COLO668 (cell line): ENCODE measurements at regions not wholly inside any gene's neighbourhood (a gene's known extent, or its start where the extent isn't known, plus 50 kb on each side); places are given as distances from the start of the nearest gene placed in this dataset.
"Not testable (repeated sequence)": the region's sequence is repeated elsewhere in the genome, so short reads cannot be mapped to it uniquely, and the experiment has no call there.

Experiments
- DNase-seq: peaks from one replicate; lab custom pipeline; 2025; ENCODE audit not compliant: unreplicated experiment; lab: John Stamatoyannopoulos, UW

DNA sequence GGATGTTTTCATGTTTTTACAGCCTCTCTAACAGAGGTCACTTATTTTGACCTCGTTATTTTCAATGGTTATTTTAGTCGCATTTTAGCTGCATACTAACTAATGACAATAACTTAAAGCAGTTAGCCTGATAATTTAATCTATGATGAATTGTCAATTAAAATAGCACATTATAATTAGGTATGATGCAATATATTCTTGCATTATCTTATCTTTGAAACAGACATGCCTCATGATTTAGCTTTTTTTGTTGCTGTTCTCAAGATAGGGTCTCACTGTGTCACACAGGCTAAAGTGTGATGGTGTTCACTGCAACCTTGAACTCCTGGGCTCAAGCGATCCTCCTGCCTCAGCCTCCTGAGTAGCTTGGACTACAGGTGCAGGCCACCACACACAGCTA is 126.4 kb downstream of the KBTBD2 start:
- DNase-seq: no peak

DNA sequence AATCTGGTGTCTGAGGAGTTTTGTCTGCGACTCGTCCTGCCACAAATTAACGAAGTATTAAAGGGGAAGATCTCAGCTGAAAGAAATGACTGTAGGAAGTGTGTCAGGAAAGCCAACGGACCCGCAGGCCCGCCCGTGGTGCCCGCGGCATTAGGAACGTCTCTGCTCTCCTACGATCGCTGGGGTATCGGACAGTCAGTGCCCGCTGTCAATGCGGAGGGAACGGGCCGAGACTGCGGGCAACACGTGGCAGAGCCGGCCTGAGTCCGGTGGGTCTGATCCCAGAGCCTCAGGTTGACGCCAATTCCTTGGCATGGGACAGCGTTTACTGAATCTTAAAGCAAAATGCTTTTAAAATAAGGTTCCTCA is 128.7 kb downstream of the KBTBD2 start:
- DNase-seq: no peak

DNA sequence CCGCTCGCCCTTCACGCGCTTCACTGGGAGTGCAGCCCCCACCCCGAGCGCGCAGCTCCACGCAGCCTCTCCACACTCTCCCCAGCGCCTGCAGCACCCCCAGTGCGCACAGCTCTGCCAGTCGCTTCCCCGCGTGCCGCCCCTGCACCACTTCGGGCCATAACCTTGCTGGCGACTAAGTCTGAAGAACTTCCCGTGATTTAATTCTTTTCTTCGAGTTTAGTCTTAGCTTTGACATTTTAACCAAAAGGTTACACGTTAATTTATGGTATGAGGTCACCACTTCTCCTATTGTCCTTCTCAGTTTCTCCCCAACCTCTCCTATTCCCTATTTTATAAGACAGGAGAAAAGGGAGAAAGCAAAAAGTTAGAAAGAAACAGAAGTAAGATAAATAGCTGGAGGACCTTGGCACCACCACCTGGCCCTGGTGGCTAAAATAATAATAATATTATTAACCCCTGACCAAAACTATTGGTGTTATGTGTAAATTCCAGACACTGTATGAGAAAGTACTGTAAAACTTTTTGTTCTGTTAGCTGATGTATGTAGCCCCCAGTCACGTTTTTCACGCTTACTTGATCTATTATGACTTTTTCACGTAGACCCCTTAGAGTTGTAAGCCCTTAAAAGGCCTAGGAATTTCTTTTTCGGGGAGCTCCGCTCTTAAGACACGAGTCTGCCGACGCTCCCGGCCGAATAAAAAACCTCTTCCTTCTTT is 129.2 kb downstream of the KBTBD2 start:
- DNase-seq: not testable (repeated sequence)

DNA sequence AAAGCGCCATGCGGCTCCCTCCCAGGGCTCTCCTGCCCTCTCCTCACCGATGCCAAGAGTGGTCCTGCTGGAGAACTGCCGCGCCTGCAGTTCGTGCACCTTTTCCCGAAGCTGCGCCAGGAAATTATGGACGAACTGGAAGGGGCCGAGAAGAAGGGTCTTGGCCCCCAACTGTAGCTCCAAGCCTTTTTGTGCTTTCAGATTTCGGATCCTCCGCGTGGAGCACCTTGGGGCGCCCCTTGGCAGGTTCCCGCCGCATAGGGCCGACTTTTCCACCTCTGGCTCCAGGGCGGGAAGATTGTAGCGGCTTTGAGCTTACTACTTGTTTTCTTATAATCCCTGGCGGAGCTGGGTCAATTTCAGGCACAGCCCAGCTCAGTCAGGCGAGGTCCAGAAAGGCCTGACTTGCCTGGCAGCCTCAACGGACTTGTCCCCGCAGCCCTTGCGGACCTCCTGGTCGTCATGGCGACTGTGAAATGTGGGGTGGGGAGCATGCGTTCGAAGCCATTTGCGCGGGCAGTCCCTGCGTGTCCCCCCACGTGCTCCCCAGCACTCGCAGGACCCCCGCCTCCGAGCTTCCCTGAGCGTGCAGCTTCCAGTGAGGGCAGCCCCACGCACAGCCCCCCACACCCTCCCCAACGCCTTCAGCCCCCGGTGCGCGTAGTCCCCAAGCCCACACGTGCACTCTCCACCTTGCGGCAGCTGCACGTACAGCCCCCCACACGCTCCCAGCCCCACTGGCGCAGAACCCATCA is 129.9 kb downstream of the KBTBD2 start:
- DNase-seq: no peak

DNA sequence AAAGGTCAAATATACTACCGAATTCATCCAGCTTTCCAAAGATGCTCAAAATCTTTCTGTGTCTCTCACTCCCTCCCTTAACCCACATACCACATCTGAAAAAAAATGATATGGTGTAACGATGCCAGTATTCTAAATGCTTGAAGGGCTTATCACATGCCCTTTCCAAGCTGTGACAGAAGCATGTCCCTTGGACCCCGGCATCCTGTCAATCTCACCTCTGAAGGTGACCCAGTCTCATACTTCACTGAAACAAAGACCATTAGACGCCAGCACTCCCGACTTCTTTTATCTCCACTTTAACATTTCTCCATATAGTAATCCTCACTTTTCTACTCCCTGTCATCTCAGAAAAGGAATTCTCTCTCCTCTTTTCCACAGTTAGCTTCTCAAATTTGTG is 130.8 kb downstream of the KBTBD2 start:
- DNase-seq: not testable (repeated sequence)

DNA sequence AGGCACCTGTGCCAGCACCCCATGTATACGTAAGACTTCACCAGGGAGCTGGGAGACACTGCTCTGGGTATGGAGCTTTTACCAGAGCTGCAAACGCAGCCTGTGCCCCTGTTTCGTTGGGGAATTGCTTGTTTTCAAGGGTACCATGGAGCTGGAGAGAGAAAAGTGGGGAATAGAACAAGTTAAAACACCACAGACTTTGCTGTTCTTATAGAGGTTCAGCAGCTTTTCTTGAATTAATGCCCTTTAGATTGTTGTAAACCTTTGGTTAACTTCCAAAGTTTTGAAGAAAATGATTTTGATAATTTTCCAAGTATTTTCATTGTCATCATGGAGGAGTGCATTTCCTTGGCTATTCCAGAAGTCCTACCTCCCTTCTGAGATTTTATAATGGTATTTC is 131.7 kb downstream of the KBTBD2 start:
- not testable (repeated sequence) for DNase-seq

DNA sequence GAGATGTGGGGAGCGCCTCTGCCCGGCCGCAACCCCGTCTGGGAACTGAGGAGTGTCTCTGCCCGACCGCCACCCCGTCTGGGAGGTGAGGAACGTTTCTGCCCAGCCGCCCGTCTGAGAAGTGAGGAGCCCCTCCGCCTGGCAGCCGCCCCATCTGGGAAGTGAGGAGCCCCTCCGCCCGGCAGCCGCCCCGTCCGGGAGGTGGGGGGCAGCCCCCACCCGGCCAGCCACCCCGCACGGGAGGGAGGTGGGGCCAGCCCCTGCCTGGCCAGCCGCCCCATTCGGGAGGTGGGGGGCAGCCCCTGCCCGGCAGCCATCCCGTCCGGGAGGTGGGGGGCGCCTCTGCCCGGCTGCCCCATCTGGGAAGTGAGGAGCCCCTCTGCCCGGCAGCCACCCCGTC is 137.7 kb downstream of the KBTBD2 start:
- DNase-seq: not testable (repeated sequence)

DNA sequence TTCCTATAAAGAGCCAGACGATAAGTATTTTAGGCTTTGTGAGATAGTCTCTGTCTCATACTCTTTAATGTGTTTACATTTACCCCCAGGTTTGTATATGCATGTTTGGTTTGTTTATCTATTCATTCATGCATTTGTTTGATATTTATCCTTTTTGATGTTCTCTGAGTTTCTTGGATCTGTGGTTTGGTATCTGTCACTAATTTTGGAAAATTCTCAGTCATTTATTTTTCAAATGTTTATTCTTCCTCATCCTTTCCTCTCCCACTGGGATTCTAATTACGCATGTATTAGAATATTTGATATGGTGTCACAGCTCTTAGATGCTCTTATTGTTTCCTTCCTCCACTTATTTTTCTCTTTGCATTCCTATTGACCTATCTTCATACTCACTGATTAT is 143.2 kb downstream of the KBTBD2 start:
- DNase-seq: not testable (repeated sequence)

DNA sequence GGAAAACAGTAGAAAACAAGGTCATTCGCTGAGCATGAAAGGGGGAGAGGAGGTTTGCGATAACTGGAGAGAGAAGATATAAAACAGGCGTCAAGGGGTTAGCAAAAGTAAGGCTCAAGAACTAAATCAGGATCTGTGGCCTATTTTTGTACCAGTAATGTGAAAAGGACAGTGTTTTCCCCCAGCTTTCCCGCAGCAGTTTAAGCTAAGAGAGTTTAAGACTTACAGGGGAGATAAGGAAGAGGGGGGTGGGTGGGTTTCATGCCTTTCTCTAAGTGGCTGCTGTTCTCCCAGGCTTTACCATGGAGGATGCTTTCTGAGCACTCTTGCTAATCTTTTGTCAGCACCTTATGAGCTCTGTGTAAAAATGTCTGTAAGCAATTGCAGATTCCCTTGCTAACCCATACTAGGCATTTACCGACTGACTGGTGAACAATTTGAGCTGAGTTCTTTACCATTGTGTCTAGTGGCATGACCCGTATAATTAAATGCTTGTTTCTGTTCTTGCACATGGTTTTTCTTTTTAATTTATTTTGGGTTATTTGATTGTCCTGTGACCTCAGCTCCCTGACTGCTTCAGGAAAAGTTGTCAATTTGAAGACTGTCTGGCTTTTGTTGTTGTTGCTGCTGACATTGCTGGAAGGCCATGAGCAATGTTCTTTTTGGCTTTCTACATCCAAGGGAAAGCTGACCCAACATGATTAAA is 144.0 kb downstream of the KBTBD2 start:
- DNase-seq: not testable (repeated sequence)

DNA sequence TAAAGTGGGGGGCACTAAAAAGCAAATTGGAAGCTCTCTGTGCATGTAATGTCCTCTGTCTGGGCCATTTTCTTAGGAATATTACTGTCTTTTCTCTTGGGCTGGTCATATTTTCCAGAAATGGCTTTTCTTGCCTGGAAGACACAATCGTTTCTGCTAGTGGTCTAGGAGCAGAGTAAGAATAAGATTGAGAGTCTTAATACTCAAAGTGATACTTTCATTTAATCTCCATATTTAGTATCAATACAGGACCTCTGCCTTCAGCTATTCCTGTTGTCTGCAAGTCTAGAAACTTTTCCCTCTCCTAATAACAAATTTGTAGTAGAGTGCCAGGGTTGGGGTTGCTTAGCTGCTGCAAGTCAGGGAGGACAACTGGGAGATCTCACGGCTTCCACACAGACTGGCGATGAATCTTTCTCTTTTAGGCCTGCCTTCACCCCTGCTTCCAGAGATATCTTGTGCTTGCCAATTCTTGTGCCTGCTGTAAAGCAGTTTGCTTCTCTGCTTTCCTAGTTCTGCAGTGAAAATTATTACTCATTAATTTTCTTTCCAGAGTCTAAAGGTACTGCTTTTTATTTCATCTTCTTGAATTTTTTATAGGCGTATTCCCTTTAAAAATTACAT is 149.6 kb downstream of the KBTBD2 start:
- DNase-seq: not testable (repeated sequence)

DNA sequence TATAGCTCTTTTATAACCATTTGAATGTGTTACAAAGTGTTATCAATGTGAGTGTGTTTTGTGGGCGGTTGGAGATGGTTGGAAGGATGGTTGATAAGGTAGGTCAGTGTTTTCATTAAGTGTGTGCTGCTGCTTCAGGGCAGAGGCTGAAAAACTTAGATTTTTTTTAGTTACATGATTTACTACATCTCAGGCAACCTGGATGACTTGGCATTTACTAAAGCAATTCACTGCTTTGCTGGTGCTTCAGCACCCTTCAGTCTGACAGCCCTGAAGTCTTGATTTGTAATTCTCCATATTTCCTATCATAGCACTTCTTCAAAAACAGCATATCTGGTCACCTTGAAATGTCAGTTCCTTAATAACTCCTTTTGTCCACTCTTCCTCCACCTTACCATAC is 151.8 kb downstream of the KBTBD2 start:
- not testable (repeated sequence) for DNase-seq

DNA sequence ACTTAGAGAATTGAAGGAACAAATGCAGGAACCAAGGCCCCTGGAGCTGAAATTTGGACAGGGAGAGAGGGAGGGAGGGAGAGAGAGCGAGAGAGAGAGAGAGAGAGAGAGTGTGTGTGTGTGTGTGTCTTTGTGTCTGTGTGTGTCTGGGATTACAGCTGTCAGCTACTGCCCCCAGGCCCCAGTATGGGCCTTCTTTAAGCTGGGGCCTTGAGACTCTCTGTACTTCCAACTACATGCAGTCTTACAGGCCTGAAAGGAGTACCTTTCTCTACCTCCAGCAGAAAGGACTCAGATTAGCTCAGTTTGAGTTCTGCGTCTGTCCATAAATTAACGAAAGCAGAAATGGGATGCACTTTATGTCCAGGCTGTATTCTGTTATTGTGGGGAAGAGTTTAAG is 153.2 kb downstream of the KBTBD2 start:
- DNase-seq: not testable (repeated sequence)

DNA sequence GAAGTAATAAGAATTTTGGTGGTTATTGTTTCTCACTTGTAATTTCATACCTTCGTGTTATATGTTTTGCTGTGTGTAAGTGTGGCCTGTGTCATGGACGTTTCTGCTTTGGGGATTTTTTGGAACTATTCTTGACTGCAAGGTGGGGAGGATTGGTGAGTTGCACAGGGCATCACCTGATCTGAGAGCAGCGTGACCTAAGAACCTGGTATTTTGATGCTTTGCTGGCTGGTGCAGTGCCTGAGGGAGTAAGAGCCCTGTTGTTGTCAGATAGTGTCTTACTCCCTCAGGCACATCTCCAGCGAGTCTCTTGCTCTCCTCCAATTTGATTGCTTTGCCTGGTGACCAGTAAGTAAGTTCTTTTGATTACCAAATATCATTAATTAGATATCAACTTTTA is 158.8 kb downstream of the KBTBD2 start:
- not testable (repeated sequence) for DNase-seq

DNA sequence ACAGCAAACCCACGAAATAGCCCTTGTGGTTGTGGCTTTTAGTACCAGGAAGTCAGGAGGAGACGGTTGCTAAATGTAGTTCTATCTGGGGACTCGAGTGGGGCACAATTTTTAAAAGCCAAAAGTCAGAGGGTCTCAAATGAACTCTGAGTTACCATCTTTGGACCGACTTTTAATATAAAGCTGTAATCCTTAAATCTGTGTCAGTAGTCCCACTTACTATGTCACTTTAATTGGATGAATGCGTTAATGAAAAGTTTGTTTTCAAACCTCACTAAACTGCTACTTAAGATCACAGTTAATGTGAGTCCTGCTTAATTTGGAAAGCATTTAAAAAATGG is 162.3 kb downstream of the KBTBD2 start:
- DNase-seq: not testable (repeated sequence)

DNA sequence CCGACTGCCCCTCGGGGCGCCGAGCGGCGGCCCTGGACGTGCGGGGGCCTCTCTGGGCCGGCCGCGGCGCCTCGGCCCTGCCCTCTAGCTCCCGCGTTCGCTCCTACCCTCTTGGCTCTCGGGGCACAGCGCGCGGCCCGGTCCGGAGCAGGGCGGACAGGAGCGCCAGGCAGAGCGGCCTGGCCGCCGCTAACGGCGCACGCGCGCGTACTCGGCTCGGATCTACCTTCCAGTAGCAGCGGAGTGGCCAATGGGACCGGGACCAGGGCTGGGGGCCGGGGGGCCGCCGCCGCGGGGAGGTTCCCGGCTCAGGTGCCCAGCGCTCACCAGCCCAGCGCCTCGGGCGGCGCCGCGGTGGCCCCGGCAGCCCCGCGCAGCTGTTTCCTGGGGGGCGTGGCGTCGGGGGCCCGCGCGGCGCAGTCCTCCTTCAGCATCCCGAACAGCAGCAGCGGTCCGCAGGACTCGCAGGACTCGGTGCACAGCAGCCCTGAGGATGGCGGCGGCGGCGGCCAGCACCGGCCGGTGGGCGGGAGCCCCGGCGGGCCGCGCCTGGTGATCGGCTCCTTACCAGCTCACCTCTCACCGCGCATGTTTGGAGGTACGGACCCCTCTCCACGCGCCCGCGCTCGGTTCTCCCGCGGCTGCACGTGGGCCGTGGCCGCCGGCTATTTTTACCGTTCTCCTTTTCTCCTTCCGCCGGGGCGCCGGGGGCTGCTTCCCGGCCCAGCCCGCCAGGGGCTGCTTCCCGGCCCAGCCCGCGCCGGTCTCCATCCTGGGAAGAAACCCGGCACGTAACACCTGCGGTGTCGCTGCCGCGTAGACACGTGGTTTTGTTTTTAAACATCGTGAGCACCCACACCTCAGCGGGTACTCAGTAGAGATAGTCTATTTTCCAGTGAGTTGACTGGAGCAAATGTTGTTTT is 162.9 kb downstream of the KBTBD2 start:
- peak; percentile 93 for DNase-seq

DNA sequence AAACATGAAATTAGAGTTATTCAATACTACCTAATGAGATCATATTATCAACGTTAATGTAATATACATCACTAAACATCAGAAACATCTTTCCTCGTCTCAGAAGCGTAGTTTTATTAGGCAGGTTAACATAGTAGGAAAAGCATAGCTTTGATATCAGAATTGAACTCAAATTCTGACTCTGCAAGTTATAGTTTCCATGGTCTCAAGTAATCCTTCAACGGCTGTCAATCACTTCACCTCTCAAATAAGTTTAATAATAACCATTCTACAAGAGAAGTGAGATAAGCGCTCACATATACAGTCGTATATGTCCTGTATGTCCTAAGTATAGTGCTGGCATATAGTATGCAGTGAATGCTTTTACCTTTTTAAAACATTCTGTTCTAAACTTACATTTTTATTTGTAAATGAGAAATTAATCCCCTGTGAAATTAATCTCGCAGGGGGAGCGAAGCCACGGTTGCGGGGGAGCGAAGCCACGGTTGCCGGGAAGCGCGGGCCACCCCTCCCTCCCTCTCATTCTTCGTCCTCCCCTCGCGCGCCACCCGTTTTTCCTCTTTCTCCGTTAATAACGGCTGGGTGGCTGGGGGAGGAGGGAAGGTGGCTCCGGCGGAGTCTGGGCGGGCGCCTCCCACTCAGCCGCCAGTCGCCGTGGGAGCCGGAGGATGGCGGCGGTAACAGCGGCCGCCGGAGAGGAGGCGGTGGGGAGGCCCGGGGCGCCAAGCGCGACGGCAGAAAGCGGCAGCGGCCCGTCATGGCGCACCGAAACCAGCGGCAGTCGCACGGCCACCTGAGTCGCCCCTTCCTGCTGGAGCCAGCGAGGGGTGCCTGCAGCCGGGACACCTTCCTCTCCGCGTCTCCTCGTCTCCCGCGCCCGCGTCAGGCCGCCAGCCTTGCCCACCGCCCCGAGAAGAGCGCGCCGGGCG is 163.8 kb downstream of the KBTBD2 start:
- peak; percentile 81 for DNase-seq

DNA sequence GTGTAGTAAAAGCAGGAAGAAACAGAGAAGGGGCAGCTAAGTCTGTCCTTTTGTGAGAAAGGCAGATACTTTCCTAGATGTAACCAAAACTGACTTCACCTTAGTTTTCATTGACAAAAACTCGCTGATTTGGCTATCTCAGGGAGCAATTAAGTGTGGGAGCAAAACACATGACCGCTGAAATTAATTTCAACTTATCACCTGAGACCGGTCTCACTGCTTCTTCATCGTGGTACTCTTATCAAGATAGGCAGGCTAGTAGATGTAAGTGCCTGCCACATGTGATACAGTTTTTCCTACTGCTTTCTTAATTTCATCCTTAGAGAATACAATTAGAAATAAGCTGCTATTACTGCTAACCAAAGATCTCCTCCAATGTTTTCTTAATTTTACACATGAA is 168.7 kb downstream of the KBTBD2 start:
- not testable (repeated sequence) for DNase-seq

DNA sequence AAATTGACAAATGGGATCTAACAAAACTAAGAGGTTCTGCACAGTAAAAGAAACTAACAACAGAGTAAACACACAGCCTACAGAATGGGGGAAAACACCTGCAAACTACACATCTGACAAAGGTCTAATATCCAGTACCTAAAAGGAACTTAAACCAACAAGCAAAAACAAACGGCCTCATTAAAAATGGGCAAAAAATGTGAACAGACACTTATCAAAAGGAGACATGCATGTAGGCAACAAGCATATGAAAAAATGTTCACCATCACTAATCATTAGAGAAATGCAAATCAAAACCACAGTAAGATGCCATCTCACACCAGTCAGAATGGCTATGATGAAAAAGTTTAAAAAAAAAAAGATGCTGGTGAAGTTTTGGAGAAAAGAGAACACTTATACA is 197.4 kb downstream of the KBTBD2 start:
- no peak for DNase-seq
